GM12878 (cell line): ENCODE measurements at regions not wholly inside any gene's neighbourhood (a gene's known extent, or its start where the extent isn't known, plus 50 kb on each side); places are given as distances from the start of the nearest gene placed in this dataset.

Experiments
- CREM ChIP-seq: IDR thresholded peaks from 2 replicates; pipeline ENCODE4 v1.6.1; 2014; ENCODE audit warnings: antibody characterized with exemption, low read depth
- GABPA ChIP-seq: IDR thresholded peaks from 2 replicates; pipeline ENCODE4 v1.6.1; 2014; ENCODE audit warnings: antibody characterized with exemption, low read depth, mild to moderate bottlenecking, inconsistent platforms
- TF ChIP-seq, protein P1 (sequence below), 3 experiments: IDR thresholded peaks in 2 of 3; conservative IDR thresholded peaks in 1 of 3; 2 replicates each; pipeline ENCODE4 v1.5.1; 2011; ENCODE audit warnings: low read depth in 3 of 3, low read length in 3 of 3, mild to moderate bottlenecking in 3 of 3, control low read depth in 2 of 3, moderate library complexity in 2 of 3, inconsistent platforms in 1 of 3, mixed read lengths in 1 of 3; ENCODE audit not compliant: control insufficient read depth in 2 of 3, insufficient read depth in 1 of 3; ENCODE audit errors: extremely low read depth in 1 of 3

DNA sequence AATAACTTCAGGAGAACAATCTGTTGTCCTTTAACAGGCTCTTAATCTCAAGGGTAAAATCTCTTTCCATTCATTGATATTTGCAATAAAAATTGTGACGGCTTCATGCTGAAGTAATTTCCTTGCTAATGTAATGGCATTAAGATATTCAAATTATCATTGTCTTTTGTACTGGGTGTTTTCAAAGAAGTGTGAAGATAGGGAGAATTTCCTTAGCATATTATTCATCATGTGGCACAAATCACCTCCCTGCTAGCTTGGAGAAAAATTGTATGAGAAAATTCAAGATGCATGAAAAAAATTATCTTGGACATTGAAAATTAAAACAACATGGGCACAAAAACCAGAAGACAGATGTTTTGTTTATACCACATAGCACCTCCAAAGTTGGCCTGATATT, 63.6 kb upstream of the ARID2 start:
- no peak for TF ChIP-seq CREM
- TF ChIP-seq, protein P1, sequence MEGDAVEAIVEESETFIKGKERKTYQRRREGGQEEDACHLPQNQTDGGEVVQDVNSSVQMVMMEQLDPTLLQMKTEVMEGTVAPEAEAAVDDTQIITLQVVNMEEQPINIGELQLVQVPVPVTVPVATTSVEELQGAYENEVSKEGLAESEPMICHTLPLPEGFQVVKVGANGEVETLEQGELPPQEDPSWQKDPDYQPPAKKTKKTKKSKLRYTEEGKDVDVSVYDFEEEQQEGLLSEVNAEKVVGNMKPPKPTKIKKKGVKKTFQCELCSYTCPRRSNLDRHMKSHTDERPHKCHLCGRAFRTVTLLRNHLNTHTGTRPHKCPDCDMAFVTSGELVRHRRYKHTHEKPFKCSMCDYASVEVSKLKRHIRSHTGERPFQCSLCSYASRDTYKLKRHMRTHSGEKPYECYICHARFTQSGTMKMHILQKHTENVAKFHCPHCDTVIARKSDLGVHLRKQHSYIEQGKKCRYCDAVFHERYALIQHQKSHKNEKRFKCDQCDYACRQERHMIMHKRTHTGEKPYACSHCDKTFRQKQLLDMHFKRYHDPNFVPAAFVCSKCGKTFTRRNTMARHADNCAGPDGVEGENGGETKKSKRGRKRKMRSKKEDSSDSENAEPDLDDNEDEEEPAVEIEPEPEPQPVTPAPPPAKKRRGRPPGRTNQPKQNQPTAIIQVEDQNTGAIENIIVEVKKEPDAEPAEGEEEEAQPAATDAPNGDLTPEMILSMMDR (IDR thresholded peaks at IDR 0.05 in 2 of 3, conservative IDR thresholded peaks at IDR 0.05 in 1 of 3; ENCODE audit: control insufficient read depth in 2 of 3, extremely low read depth in 1 of 3, insufficient read depth in 1 of 3, low read depth in 3 of 3, low read length in 3 of 3): no peak
- TF ChIP-seq GABPA: no peak
